OCI-LY7 (cell line): ENCODE measurements at regions not wholly inside any gene's neighbourhood (a gene's known extent, or its start where the extent isn't known, plus 50 kb on each side); places are given as distances from the start of the nearest gene placed in this dataset.

Source experiments
- EZH2phosphoT487 ChIP-seq: fragments of 200-600 bp; sonication (generic); IDR thresholded peaks from 2 replicates; pipeline ENCODE4 v1.6.1; 2018; ENCODE audit warnings: low read depth, borderline replicate concordance, mild to moderate bottlenecking, mixed run types, antibody characterized with exemption, low read length, moderate library complexity, mixed read lengths
- TF ChIP-seq, protein P1 (sequence below): fragments of 200-600 bp; sonication (generic); conservative IDR thresholded peaks from 2 replicates; pipeline ENCODE4 v1.5.1; 2014; ENCODE audit warnings: mild to moderate bottlenecking, antibody characterized with exemption, low read length, moderate library complexity, mixed read lengths

GRCh38 chr1:119220991-119221390 is 80.5 kb upstream of the WARS2 start:
- TF ChIP-seq, protein P1, sequence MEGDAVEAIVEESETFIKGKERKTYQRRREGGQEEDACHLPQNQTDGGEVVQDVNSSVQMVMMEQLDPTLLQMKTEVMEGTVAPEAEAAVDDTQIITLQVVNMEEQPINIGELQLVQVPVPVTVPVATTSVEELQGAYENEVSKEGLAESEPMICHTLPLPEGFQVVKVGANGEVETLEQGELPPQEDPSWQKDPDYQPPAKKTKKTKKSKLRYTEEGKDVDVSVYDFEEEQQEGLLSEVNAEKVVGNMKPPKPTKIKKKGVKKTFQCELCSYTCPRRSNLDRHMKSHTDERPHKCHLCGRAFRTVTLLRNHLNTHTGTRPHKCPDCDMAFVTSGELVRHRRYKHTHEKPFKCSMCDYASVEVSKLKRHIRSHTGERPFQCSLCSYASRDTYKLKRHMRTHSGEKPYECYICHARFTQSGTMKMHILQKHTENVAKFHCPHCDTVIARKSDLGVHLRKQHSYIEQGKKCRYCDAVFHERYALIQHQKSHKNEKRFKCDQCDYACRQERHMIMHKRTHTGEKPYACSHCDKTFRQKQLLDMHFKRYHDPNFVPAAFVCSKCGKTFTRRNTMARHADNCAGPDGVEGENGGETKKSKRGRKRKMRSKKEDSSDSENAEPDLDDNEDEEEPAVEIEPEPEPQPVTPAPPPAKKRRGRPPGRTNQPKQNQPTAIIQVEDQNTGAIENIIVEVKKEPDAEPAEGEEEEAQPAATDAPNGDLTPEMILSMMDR = no peak
- TF ChIP-seq EZH2phosphoT487 = no peak
